GM12878 (cell line): ENCODE measurements at regions not wholly inside any gene's neighbourhood (a gene's known extent, or its start where the extent isn't known, plus 50 kb on each side); places are given as distances from the start of the nearest gene placed in this dataset.

Source experiments
- ATAC-seq: fragments of 200-7000 bp; cut with Tn5 transposase; 3 replicates; pipeline ENCODE4 v1.9.1; 2020; ENCODE audit warnings: mild to moderate bottlenecking, moderate library complexity
- BruUV-seq: library from RNA; stranded (reverse); fragments of 400-500 nt; replicated peaks from 2 replicates; lab custom pipeline; 2021; lab: Mats Ljungman, UMichigan
- CTCF ChIA-PET: fragments of 300-600 bp; sonication (Branson Sonifier 250); formaldehyde crosslinking; extraction: SDS; loops from one replicate; lab custom pipeline; 2021; ENCODE audit warnings: inconsistent platforms; lab: Yijun Ruan, JAX
- POLR2A ChIA-PET: fragments of 350-600 bp; formaldehyde crosslinking; extraction: SDS; loops from one replicate; lab custom pipeline; 2021; ENCODE audit warnings: inconsistent platforms; lab: Charles Lee
- RAD21 ChIA-PET: fragments of 300-600 bp; sonication (Branson Sonifier 250); formaldehyde crosslinking; loops from one replicate; lab custom pipeline; 2023; ENCODE audit warnings: antibody characterized with exemption; ENCODE audit not compliant: unreplicated experiment; lab: Charles Lee
- SMC1A ChIA-PET: fragments of 300-600 bp; sonication (Branson Sonifier 250); formaldehyde crosslinking; loops from one replicate; lab custom pipeline; 2023; ENCODE audit not compliant: unreplicated experiment, uncharacterized antibody; lab: Charles Lee
- DNase-seq: peaks from one replicate; pipeline ENCODE4 v3.0.0-alpha.2; 2011; ENCODE audit warnings: low read depth, low spot score
- FAIRE-seq: peaks from 3 replicates; lab custom pipeline; 2011; peaks lifted over from hg19 to GRCh38; lab: Jason Lieb, UNC
- H2AFZ ChIP-seq: 2 replicates; pipeline ENCODE4 v1.6.0; 2011; ENCODE audit warnings: low read depth, low read length, control low read depth; ENCODE audit not compliant: control insufficient read depth
- H3K27ac ChIP-seq: 2 replicates; pipeline ENCODE4 v1.5.1; 2011; ENCODE audit warnings: control low read depth; ENCODE audit not compliant: control insufficient read depth, insufficient read depth
- H3K27me3 ChIP-seq, 2 experiments: replicated peaks in 1 of 2; 2 replicates each; pipeline versions ENCODE4 v1.6.0 to v1.6.1; 2011; ENCODE audit warnings: low read length in 1 of 2; ENCODE audit not compliant: control insufficient read depth in 2 of 2, insufficient read depth in 2 of 2
- H3K36me3 ChIP-seq, 2 experiments: 2 replicates each; pipeline ENCODE4 v1.5.1; 2011; ENCODE audit warnings: low read length in 1 of 2; ENCODE audit not compliant: control insufficient read depth in 2 of 2, insufficient read depth in 2 of 2
- H3K4me1 ChIP-seq: 2 replicates; pipeline ENCODE4 v1.6.1; 2011; ENCODE audit warnings: mild to moderate bottlenecking, low read length, moderate library complexity, mixed read lengths; ENCODE audit not compliant: control insufficient read depth, insufficient read depth
- H3K4me2 ChIP-seq: 2 replicates; pipeline ENCODE4 v1.6.0; 2011; ENCODE audit warnings: control low read depth; ENCODE audit not compliant: control insufficient read depth, insufficient read depth
- H3K4me3 ChIP-seq: fragments of 200-600 bp; sonication (generic); 2 replicates; pipeline ENCODE4 v1.5.1; 2016
- H3K79me2 ChIP-seq: 2 replicates; pipeline ENCODE4 v1.6.0; 2011; ENCODE audit warnings: low read length; ENCODE audit not compliant: control insufficient read depth, insufficient read depth
- H3K9ac ChIP-seq: 2 replicates; pipeline ENCODE4 v1.8.0; 2011; ENCODE audit warnings: low read length, control low read depth, mixed read lengths; ENCODE audit not compliant: control insufficient read depth, insufficient read depth
- H3K9me3 ChIP-seq: replicated peaks from 3 replicates; pipeline ENCODE4 v1.5.1; 2011; ENCODE audit warnings: mild to moderate bottlenecking, low read length; ENCODE audit not compliant: control insufficient read depth, insufficient read depth
- H4K20me1 ChIP-seq: 2 replicates; pipeline ENCODE4 v1.6.0; 2011; ENCODE audit not compliant: control insufficient read depth, insufficient read depth
- ASH2L ChIP-seq: fragments of 300-600, 200-600 bp; sonication (generic); IDR thresholded peaks from 2 replicates; pipeline ENCODE4 v1.6.1; 2017; ENCODE audit warnings: low read depth, mild to moderate bottlenecking, borderline replicate concordance
- BACH1 ChIP-seq: fragments of 450-650 bp; IDR thresholded peaks from 2 replicates; pipeline ENCODE4 v1.6.1; 2017; ENCODE audit warnings: mild to moderate bottlenecking, borderline replicate concordance
- BRCA1 ChIP-seq: IDR thresholded peaks from 2 replicates; pipeline ENCODE4 v1.6.1; 2011; ENCODE audit warnings: low read depth, low read length, improper control_type of control experiment
- CHD2 ChIP-seq: IDR thresholded peaks from 2 replicates; pipeline ENCODE4 v1.6.1; 2011; ENCODE audit warnings: low read depth, low read length, improper control_type of control experiment, borderline replicate concordance
- EGR1 ChIP-seq, 2 experiments: IDR thresholded peaks; 1 replicate in 1 of 2; 2 replicates in 1 of 2; pipeline ENCODE4 v1.6.1; 2011 to 2012; ENCODE audit warnings: low read depth in 2 of 2, low read length in 2 of 2, borderline replicate concordance in 1 of 2, mild to moderate bottlenecking in 1 of 2, moderate library complexity in 1 of 2
- EP300 ChIP-seq, 2 experiments: fragments of 150-350 bp in 1 of 2; IDR thresholded peaks; 2 replicates each; pipeline ENCODE4 v1.6.1; 2011 to 2012; ENCODE audit warnings: low read depth in 2 of 2, low read length in 2 of 2, borderline replicate concordance in 1 of 2, improper control_type of control experiment in 1 of 2, inconsistent platforms in 1 of 2; ENCODE audit not compliant: control insufficient read depth in 1 of 2
- FOS ChIP-seq: IDR thresholded peaks from 3 replicates; pipeline ENCODE4 v1.6.1; 2011; ENCODE audit warnings: borderline replicate concordance; ENCODE audit not compliant: insufficient read length; ENCODE audit errors: extremely low read depth
- HDAC2 ChIP-seq: fragments of 200-600 bp; sonication (generic); IDR thresholded peaks from 2 replicates; pipeline ENCODE4 v1.6.1; 2017
- IRF3 ChIP-seq: fragments of 450-650 bp; IDR thresholded peaks from 2 replicates; pipeline ENCODE4 v1.6.1; 2014; ENCODE audit warnings: mild to moderate bottlenecking
- IRF4 ChIP-seq: IDR thresholded peaks from 2 replicates; pipeline ENCODE4 v1.6.1; 2011; ENCODE audit warnings: low read depth, low read length
- MEF2A ChIP-seq: IDR thresholded peaks from 2 replicates; pipeline ENCODE4 v1.6.1; 2011; ENCODE audit warnings: low read depth, mild to moderate bottlenecking, low read length, moderate library complexity; ENCODE audit not compliant: insufficient read depth
- MTA3 ChIP-seq: IDR thresholded peaks from 2 replicates; pipeline ENCODE4 v1.6.1; 2012; ENCODE audit warnings: low read length, inconsistent platforms, borderline replicate concordance
- RFX5 ChIP-seq: IDR thresholded peaks from 2 replicates; pipeline ENCODE4 v1.6.1; 2011; ENCODE audit warnings: low read depth, low read length, improper control_type of control experiment
- SMAD1 ChIP-seq: fragments of 450-650 bp; IDR thresholded peaks from 2 replicates; pipeline ENCODE4 v1.6.1; 2018; ENCODE audit warnings: mild to moderate bottlenecking, low read depth; ENCODE audit not compliant: partially characterized antibody
- SMAD5 ChIP-seq: IDR thresholded peaks from 2 replicates; pipeline ENCODE4 v1.6.1; 2016; ENCODE audit warnings: antibody characterized with exemption, low read depth
- SREBF1 ChIP-seq: IDR thresholded peaks from 2 replicates; pipeline ENCODE4 v1.6.1; 2012; ENCODE audit warnings: mild to moderate bottlenecking, low read length
- ZNF207 ChIP-seq: fragments of 450-650 bp; IDR thresholded peaks from 2 replicates; pipeline ENCODE4 v1.6.1; 2014; ENCODE audit warnings: antibody characterized with exemption, mild to moderate bottlenecking, borderline replicate concordance
- ZNF24 ChIP-seq: fragments of 450-650 bp; IDR thresholded peaks from 2 replicates; pipeline ENCODE4 v1.6.1; 2017; ENCODE audit warnings: antibody characterized with exemption, mild to moderate bottlenecking
- WGBS: methylation state at CpG from one replicate; pipeline ENCODE4 v1.1.6; 2016; ENCODE audit warnings: low lambda C conversion rate; ENCODE audit not compliant: insufficient replicate concordance, insufficient coverage; ENCODE audit errors: missing lambda C conversion rate; 5-methylcytosine and 5-hydroxymethylcytosine counted together
- in situ Hi-C: fragments of 300-500 bp; cut with MboI; formaldehyde crosslinking; loops from 9 replicates; pipeline ENCODE4 v1.14.3; 2018; ENCODE audit warnings: mixed read lengths
- intact Hi-C: fragments of 100-400 bp; cut with micrococcal nuclease; formaldehyde crosslinking; loops from one replicate; pipeline ENCODE4 v1.14.2; 2022; ENCODE audit not compliant: unreplicated experiment
- TF ChIP-seq, protein P1 (sequence below): IDR thresholded peaks from 2 replicates; pipeline ENCODE4 v1.6.1; 2011; ENCODE audit warnings: low read depth, mild to moderate bottlenecking, low read length, moderate library complexity, borderline replicate concordance; ENCODE audit errors: extremely low read depth
- TF ChIP-seq, protein P2 (sequence below): fragments of 450-650 bp; IDR thresholded peaks from 2 replicates; pipeline ENCODE4 v1.6.1; 2017; ENCODE audit warnings: borderline replicate concordance

- WGBS = 30% methylated on average over 8 of the region's 8 CpGs
- POLR2A ChIA-PET = no interaction called here
- no TSS peak for BruUV-seq
Observed at GRCh38 chr10:2380218-2380617, 642.9 kb upstream of the ADARB2 start.

DNA sequence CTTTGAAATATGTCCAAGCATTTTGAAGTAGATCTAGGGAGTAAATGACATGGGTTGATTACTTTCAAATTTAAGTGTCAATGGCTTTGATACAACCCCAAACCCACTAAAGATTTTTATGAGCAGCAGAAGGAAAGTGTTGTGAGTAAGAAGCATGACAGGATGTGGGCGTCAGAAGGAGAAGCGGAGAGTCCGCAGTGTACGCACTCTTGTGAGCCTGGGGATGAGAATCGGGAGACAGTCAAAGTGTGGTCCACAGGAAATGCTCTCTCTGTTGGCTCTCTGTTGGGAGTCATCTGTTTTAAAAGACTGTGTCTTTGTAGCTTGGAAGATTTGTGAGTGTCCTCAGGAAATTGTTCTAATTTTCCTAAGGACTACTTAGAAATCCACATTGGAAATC lies 629.8 kb upstream of the ADARB2 start:
- H3K9me3 ChIP-seq = no peaks in the 10 kb centered on the region
- no peaks in the 10 kb centered on the region for H3K4me1 ChIP-seq
- H3K4me2 ChIP-seq = no peak overlapping the region
- H2AFZ ChIP-seq = no peak overlapping the region
- H3K27ac ChIP-seq = no peak overlapping the region
- ATAC-seq (no peak), FAIRE-seq (no peak), DNase-seq (no peak)
- in situ Hi-C loops = no loop called here
- no peak overlapping the region for H3K4me3 ChIP-seq
- RAD21 ChIA-PET = no interaction called here
- no peaks in the 10 kb centered on the region for H3K36me3 ChIP-seq
- no peaks in the 10 kb centered on the region for H3K79me2 ChIP-seq
- peaks cover 0 to 2% of the 10 kb centered on the region in 2 experiments; a peak in 1 of 4 replicates for H3K27me3 ChIP-seq
- BruUV-seq = no TSS peak
- SMC1A ChIA-PET = no interaction called here
- WGBS = 75% methylated on average over 5 of the region's 5 CpGs
- CTCF ChIA-PET = no interaction called here
- intact Hi-C loops = no loop called here
- no peaks in the 10 kb centered on the region for H4K20me1 ChIP-seq
- H3K9ac ChIP-seq = no peak overlapping the region
- POLR2A ChIA-PET = no interaction called here
- no peak for TF ChIP-seq IRF4
- no peak for TF ChIP-seq MEF2A
- TF ChIP-seq SREBF1 = no peak
- TF ChIP-seq IRF3 = no peak
- TF ChIP-seq ZNF207 = no peak
- TF ChIP-seq ASH2L = no peak
- TF ChIP-seq BRCA1 = no peak
- TF ChIP-seq EP300 (IDR thresholded peaks at IDR 0.05; ENCODE audit: borderline replicate concordance in 1 of 2, control insufficient read depth in 1 of 2, low read depth in 2 of 2, low read length in 2 of 2) = no peak
- no peak for TF ChIP-seq ZNF24
- TF ChIP-seq, protein P1, sequence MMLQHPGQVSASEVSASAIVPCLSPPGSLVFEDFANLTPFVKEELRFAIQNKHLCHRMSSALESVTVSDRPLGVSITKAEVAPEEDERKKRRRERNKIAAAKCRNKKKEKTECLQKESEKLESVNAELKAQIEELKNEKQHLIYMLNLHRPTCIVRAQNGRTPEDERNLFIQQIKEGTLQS = no peak
- no peak for TF ChIP-seq RFX5
- TF ChIP-seq EGR1 (IDR thresholded peaks at IDR 0.05; ENCODE audit: borderline replicate concordance in 1 of 2, low read depth in 2 of 2, low read length in 2 of 2) = no peak

More at GRCh38 chr10:2380218-2380617, 642.9 kb upstream of the ADARB2 start:
- CTCF ChIA-PET = no interaction called here
- H3K9ac ChIP-seq = no peak overlapping the region
- DNase-seq = no peak
- TF ChIP-seq CHD2 (no peak), SMAD5 (no peak), FOS (no peak), SMAD1 (no peak), BACH1 (no peak), HDAC2 (no peak), MTA3 (no peak)
- TF ChIP-seq, protein P2, sequence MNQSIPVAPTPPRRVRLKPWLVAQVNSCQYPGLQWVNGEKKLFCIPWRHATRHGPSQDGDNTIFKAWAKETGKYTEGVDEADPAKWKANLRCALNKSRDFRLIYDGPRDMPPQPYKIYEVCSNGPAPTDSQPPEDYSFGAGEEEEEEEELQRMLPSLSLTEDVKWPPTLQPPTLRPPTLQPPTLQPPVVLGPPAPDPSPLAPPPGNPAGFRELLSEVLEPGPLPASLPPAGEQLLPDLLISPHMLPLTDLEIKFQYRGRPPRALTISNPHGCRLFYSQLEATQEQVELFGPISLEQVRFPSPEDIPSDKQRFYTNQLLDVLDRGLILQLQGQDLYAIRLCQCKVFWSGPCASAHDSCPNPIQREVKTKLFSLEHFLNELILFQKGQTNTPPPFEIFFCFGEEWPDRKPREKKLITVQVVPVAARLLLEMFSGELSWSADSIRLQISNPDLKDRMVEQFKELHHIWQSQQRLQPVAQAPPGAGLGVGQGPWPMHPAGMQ = no peak
- TF ChIP-seq, all 136 proteins: peak for 0
- H3K27me3 ChIP-seq = no peaks in the 10 kb centered on the region
- no peak overlapping the region for H3K4me3 ChIP-seq
- no peaks in the 10 kb centered on the region for H4K20me1 ChIP-seq
- H3K4me2 ChIP-seq = no peak overlapping the region
- ChIA-PET RAD21 (no interaction called here), SMC1A (no interaction called here)
- H3K4me1 ChIP-seq = no peaks in the 10 kb centered on the region
- intact Hi-C loops (no loop called here), in situ Hi-C loops (no loop called here)
- H3K9me3 ChIP-seq = no peaks in the 10 kb centered on the region; the same call in 2 of the 3 replicates
- FAIRE-seq (no peak), ATAC-seq (no peak)
- no peak overlapping the region for H3K27ac ChIP-seq
- H3K36me3 ChIP-seq = no peaks in the 10 kb centered on the region
- no peak overlapping the region for H2AFZ ChIP-seq
- H3K79me2 ChIP-seq = no peaks in the 10 kb centered on the region
